ENCODE measurements at regions not wholly inside any gene's neighbourhood (a gene's known extent, or its start where the extent isn't known, plus 50 kb on each side); places are given as distances from the start of the nearest gene placed in this dataset.

- DNase-seq (ENCODE audit: low read depth, low spot score) = no peak
These were observed 181.5 kb upstream of the PELI2 start for GRCh38 chr14:55936691-55937090.

DNA sequence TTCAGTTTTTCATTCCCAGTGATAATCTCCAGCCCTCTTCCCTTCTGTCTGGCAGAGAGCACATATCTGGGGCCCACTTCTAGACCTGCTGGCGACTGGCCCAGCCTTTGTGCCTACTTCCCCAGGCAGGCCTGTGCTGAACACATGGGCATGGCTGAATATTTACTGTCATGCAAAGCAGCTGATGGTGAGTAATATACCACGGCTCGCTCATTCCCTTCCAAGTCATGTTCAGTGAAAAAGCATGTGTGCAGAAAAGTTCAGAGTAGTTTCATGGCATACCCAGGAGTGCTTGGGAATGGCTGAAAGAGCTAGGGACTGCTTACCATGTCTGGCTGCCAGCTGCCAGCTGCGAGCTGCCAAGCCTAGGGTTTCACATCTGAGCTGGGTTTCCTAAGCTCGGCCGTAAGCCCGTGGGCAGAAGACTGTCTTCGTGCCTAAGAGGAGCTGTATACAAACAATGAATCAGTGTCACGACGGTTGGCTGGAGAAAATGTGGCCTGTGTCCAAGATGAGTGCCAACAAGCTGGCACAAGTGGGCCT, 179.9 kb upstream of the PELI2 start:
- no peak for DNase-seq (ENCODE audit: low read depth, low spot score)

DNA sequence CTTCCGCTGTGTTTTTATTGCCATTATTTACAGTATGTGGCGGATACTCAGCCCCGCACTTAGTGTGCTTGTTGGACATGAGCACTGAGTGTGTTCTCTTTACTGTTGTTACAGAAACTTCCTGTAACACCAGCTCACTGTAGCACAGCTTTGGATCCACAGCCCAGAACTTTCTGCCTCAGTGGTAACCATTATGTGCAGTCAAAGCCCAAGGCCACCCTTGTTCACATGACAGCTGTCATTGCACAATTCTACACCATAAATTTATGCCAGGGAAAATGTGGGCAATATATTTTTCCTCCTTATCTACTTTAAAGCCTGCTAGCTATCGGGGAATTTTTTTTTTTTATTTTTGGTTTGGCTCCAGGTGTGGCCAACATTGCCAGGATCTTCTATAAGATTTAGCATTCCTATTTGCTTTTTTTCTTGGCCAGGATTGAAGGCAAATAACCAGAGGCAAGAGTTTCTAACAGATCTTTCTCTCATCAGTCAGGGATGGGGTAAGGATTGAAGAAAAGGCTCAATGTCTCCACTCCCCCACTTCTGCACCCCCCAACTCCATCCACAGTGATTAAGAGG, 176.0 kb upstream of the PELI2 start:
- DNase-seq (ENCODE audit: low read depth, low spot score) = no peak

GRCh38 chr14:55942826-55943225, 175.4 kb upstream of the PELI2 start:
- no peak for DNase-seq (ENCODE audit: low read depth, low spot score)

- no peak for DNase-seq (ENCODE audit: low read depth, low spot score)
These were observed 173.5 kb upstream of the PELI2 start for GRCh38 chr14:55944757-55945156.

- no peak for DNase-seq (ENCODE audit: low read depth, low spot score)
These were observed 172.0 kb upstream of the PELI2 start for GRCh38 chr14:55946231-55946630.

GRCh38 chr14:55948399-55948798, 169.8 kb upstream of the PELI2 start:
- DNase-seq (ENCODE audit: low read depth, low spot score) = no peak

DNA sequence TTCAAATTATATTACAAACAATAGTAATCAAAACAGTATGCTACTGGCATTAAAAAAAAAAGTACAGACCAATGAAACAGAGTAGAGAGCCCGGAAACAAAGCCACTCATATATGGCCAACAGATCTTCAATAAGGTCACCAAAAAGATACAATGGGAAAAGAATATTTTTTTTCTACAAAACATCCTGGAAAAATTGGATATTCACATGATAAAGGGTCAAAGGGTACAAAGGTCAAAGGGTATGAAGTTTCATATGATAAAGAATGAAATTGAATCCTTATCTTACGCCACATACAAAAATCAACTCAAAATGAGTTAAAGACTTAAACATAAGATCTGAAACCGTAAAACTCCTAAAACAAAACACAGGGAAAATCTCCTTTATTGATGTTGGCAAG, 168.5 kb upstream of the PELI2 start:
- DNase-seq (ENCODE audit: low read depth, low spot score) = no peak

- DNase-seq (ENCODE audit: low read depth, low spot score) = peak; percentile 21
These were observed 168.1 kb upstream of the PELI2 start for GRCh38 chr14:55950135-55950534.

- DNase-seq (ENCODE audit: low read depth, low spot score) = no peak
These were observed 166.6 kb upstream of the PELI2 start for GRCh38 chr14:55951341-55952206.

- no peak for DNase-seq (ENCODE audit: low read depth, low spot score)
These were observed 164.1 kb upstream of the PELI2 start for GRCh38 chr14:55954108-55954507.

- DNase-seq (ENCODE audit: low read depth, low spot score) = no peak
These were observed 163.0 kb upstream of the PELI2 start for GRCh38 chr14:55955175-55955574.

GRCh38 chr14:55957950-55958349, 160.3 kb upstream of the PELI2 start:
- no peak for DNase-seq (ENCODE audit: low read depth, low spot score)

GRCh38 chr14:55963295-55963694, 154.9 kb upstream of the PELI2 start:
- DNase-seq (ENCODE audit: low read depth, low spot score) = no peak

DNA sequence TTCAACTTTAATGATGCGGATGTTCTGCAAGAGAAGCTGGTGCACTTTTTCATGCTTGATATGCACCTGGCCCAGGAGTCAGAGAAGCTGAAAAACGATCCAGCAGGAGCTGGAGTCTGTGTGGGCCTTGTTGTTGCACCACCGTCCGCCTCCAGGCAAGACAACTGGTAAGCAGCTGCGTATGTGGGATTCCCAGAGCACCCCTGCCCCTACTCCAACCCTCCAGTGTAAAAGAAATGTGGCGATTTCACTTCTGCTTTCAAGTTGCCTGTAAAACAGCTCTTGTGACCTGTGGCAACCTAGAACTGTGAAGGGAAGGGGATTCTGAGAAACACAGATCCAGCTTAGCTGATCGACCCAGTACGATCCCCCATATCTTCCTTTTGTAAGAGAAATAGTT, 154.1 kb upstream of the PELI2 start:
- DNase-seq (ENCODE audit: low read depth, low spot score) = no peak

GRCh38 chr14:55964821-55965220, 153.4 kb upstream of the PELI2 start:
- DNase-seq (ENCODE audit: low read depth, low spot score) = no peak

DNA sequence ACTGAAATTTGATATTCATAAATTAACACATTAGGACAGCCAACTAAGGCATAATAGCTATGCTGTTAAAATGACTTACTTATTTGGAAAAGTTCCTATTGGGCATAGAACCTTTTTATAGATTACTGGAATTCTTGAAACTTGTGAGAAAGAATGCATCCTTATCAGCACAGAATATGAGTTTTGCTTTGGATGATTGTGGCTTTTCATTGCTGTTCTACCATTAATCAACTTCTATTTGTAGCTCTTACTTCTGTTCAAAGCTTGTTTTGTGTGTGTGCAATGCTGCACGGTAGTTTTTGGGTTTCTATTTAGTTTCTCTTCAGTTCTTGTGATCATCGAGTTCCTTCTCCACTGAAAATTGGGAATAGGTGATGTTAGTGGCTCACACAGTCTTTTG, 152.4 kb upstream of the PELI2 start:
- no peak for DNase-seq (ENCODE audit: low read depth, low spot score)

GRCh38 chr14:55968741-55969140, 149.5 kb upstream of the PELI2 start:
- DNase-seq (ENCODE audit: low read depth, low spot score) = no peak

DNA sequence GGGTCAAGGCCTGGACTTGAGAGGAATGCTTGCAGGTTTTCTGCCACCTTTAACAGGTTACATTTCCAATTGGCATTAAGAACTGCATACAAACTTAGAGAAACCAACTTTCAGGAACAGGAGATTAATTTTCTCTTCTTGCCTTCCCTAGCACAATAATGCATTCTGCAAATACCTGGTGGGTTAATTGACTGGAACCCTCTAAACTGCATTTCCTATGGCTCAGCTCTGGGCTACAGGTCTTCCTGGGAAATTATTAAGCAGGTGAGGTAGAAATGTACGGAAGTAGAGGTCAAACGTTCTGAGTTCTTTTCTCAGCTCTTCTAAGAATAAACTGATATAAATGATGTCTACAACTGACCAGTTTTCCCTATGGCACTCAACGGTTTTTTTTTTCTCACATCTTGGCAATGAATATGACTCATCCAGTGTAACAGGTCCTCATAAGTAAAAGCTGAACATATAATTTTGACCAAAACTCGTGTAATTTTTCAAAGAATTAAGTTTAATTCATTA, 144.9 kb upstream of the PELI2 start:
- no peak for DNase-seq (ENCODE audit: low read depth, low spot score)

DNA sequence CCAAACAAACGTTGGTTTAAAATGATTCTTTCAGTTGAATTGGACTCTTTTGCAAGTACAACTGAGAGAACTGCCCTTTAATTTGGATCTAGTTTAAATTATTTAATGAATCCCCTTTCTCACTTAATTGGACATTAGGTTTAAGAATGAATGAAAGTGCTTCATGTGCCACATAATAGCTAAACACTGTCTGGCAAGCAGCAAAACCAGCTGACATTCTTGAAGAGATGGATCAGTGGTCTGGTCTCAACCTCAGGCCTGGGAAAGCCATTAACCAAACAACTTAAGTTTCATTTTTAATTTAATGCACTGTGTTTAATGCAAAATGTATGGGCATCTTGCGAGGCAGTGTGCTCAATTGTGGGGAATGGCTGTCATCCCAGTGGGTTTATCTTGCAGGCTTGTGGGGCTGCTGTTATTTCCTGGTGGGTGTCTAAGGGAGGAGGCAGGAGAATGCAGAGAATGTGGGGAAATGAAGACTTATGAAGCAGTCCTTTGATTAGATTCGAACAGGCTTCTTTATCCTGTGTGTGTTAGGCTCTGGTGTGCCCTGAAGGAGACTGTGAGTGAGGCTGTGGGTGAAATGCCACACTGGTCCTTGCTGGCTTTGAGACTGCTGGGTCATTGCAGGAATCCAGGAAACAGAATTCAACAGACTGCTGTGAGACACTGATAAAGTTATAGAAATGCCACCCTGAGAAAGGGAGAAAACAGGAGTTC, 144.1 kb upstream of the PELI2 start:
- DNase-seq (ENCODE audit: low read depth, low spot score) = no peak

DNA sequence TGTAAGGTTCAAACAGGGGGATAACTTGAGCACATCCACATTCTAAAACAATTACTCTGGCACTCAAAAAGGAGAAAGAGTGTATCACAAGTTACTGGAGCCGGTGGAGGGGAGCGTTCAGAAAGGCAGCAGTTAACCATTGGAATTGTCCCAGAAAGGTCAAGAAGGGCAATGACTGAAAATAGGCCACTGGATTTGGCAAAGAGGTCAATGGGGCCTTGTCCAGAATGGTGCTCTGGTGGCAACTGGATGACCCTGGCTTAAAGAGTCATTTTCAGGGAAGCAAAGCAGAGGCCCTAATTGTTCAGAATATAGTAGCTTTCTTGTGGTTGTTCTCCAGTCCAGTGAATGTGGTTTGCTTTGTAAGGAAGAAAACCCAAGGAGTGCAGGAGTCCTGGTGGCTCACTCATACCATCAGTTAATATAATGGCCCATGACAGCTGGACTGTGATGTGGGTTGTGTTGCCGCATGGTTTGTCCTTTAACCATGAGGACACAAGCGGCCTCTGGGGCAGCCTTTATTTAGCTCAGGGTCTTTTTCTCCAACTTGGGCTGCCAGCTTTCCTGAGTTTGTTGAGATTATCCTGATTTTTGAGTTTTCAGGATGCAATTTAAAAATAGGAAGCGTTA, 142.8 kb upstream of the PELI2 start:
- DNase-seq (ENCODE audit: low read depth, low spot score) = no peak

- no peak for DNase-seq (ENCODE audit: low read depth, low spot score)
These were observed 142.0 kb upstream of the PELI2 start for GRCh38 chr14:55976219-55976618.
